ENCODE measurements at regions not wholly inside any gene's neighbourhood (a gene's known extent, or its start where the extent isn't known, plus 50 kb on each side); places are given as distances from the start of the nearest gene placed in this dataset.

DNA sequence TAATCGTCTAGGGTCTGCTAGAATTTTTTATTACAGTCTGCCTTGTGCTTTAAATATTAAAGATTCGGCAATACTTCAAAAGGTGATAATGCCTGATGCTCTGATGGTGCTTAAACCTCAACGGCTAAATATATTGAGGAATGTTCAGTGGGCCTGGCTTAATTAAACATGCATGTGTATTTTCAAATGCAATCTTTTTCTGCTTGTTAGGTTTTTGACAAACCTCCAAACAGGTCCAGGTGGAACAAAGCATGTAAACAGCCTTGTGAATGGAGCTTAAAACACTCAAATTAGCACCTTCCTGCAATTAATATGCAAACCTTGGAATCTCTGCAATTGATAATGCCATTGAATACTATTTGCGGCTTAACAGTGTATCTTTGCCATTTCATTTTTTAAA is 334.9 kb downstream of the BARHL2 start:
- Histone ChIP-seq H3K79me2 (ENCODE audit: low read length) (no peaks in the 10 kb centered on the region), H3K36me3 (replicated peaks; ENCODE audit: low read depth, low read length) (no peaks in the 10 kb centered on the region), H3K9ac (ENCODE audit: low read length) (no peak overlapping the region), H3K4me3 (ENCODE audit: low read length) (no peak overlapping the region), H3K27me3 (ENCODE audit: low read depth, low read length) (no peaks in the 10 kb centered on the region), H3K4me1 (ENCODE audit: low read length) (no peaks in the 10 kb centered on the region), H3K9me3 (ENCODE audit: insufficient read depth, low read length) (no peaks in the 10 kb centered on the region), H2AFZ (ENCODE audit: low read depth, low read length) (no peak overlapping the region), H3K4me2 (ENCODE audit: low read length) (no peak overlapping the region), H4K20me1 (ENCODE audit: insufficient read depth, low read length) (no peaks in the 10 kb centered on the region), H3K27ac (ENCODE audit: low read length) (no peak overlapping the region)
- TF ChIP-seq EZH2phosphoT487 (IDR thresholded peaks at IDR 0.05; ENCODE audit: low read depth), result no peak
- TF ChIP-seq, protein P1, sequence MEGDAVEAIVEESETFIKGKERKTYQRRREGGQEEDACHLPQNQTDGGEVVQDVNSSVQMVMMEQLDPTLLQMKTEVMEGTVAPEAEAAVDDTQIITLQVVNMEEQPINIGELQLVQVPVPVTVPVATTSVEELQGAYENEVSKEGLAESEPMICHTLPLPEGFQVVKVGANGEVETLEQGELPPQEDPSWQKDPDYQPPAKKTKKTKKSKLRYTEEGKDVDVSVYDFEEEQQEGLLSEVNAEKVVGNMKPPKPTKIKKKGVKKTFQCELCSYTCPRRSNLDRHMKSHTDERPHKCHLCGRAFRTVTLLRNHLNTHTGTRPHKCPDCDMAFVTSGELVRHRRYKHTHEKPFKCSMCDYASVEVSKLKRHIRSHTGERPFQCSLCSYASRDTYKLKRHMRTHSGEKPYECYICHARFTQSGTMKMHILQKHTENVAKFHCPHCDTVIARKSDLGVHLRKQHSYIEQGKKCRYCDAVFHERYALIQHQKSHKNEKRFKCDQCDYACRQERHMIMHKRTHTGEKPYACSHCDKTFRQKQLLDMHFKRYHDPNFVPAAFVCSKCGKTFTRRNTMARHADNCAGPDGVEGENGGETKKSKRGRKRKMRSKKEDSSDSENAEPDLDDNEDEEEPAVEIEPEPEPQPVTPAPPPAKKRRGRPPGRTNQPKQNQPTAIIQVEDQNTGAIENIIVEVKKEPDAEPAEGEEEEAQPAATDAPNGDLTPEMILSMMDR (IDR thresholded peaks at IDR 0.05; ENCODE audit: low read depth, low read length), result no peak

DNA sequence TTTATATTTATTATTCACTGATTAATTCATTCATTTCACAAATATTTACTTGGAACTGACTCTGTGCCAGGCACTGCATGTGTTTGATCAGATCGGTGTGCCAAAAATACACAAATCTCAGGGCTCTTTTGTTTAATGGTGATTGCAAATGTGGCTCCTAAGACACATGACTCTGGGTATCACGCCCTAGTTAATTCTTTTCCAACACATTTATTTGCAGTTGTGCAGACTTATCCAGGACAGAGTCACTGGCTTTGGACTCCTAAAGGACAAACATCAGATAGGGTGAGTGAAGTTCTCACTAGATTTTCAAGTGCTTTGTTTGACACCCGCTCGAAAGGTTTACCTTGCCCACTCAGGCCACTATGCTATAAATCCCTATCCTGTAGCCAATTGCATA is 335.5 kb downstream of the BARHL2 start:
- Histone ChIP-seq H4K20me1 (ENCODE audit: insufficient read depth, low read length) (no peaks in the 10 kb centered on the region), H3K79me2 (ENCODE audit: low read length) (no peaks in the 10 kb centered on the region), H3K4me3 (ENCODE audit: low read length) (no peak overlapping the region), H3K9me3 (ENCODE audit: insufficient read depth, low read length) (no peaks in the 10 kb centered on the region), H3K27ac (ENCODE audit: low read length) (no peak overlapping the region), H3K36me3 (replicated peaks; ENCODE audit: low read depth, low read length) (no peaks in the 10 kb centered on the region), H3K9ac (ENCODE audit: low read length) (no peak overlapping the region), H3K4me1 (ENCODE audit: low read length) (no peaks in the 10 kb centered on the region), H3K27me3 (ENCODE audit: low read depth, low read length) (no peaks in the 10 kb centered on the region), H2AFZ (ENCODE audit: low read depth, low read length) (no peak overlapping the region), H3K4me2 (ENCODE audit: low read length) (no peak overlapping the region)
- TF ChIP-seq, protein P1 (IDR thresholded peaks at IDR 0.05; ENCODE audit: low read depth, low read length), result no peak
- TF ChIP-seq EZH2phosphoT487 (IDR thresholded peaks at IDR 0.05; ENCODE audit: low read depth), result no peak

DNA sequence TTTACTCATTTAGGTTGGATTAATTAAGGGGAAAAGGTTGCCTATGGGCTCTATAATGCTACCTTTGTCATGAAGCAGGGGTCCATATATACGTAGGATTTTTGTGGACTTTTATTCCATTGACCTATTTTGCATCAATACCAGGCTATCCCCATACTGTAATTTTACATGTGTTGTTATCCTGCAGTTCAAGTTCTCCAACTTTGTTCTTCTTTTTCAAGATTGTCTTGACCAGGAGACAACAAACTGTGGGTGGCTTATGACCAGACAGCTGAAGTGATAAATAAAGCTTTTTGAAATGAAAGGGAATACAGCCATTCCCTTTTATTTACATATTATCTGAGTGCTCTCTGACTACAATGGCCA is 345.7 kb downstream of the BARHL2 start:
- H3K27me3 ChIP-seq (ENCODE audit: low read depth, low read length), result no peaks in the 10 kb centered on the region
- H3K4me2 ChIP-seq (ENCODE audit: low read length), result no peak overlapping the region
- no peaks in the 10 kb centered on the region for H3K4me1 ChIP-seq (ENCODE audit: low read length)
- TF ChIP-seq, protein P1 (IDR thresholded peaks at IDR 0.05; ENCODE audit: low read depth, low read length), result no peak
- TF ChIP-seq EZH2phosphoT487 (IDR thresholded peaks at IDR 0.05; ENCODE audit: low read depth), result no peak
- no peaks in the 10 kb centered on the region for H3K9me3 ChIP-seq (ENCODE audit: insufficient read depth, low read length)
- H3K79me2 ChIP-seq (ENCODE audit: low read length), result no peaks in the 10 kb centered on the region
- no peaks in the 10 kb centered on the region for H4K20me1 ChIP-seq (ENCODE audit: insufficient read depth, low read length)
- H2AFZ ChIP-seq (ENCODE audit: low read depth, low read length), result no peak overlapping the region
- no peak overlapping the region for H3K9ac ChIP-seq (ENCODE audit: low read length)
- H3K4me3 ChIP-seq (ENCODE audit: low read length), result no peak overlapping the region
- H3K27ac ChIP-seq (ENCODE audit: low read length), result no peak overlapping the region
- H3K36me3 ChIP-seq (replicated peaks; ENCODE audit: low read depth, low read length), result no peaks in the 10 kb centered on the region

DNA sequence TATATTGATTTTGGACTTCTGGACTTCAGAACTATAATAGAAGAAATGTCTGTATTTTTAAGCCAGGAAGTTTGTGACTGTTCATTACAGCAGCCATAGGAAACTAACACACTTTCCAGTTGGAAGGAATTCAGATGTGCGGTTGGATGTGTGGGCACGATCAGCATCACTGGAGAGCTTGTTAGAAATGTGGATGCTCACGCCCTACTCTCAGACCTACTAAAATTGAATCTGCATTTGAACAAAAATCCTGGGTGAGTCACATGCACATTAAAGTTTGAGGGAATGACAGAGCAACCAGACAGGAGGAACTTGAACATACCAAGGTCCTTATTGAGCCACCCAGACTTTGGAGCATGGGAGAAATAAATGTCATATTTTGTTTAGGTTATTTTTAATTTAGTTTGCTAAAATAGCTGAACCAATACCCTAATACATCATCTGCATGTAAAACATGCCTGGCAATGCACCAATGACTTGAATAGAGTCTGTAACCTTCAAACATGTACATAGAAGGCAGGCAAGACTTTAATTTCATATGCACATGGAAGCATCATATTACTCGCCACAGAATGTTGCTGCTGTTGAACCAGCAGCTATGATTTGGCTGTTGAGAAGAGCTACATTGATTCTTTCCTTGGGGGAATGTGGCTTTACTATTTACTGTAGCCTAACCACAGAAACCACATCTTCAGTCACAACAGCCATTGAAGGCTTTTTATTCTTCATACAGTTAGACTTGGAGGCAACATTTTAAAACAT is 346.2 kb downstream of the BARHL2 start:
- no peaks in the 10 kb centered on the region for H3K27me3 ChIP-seq (ENCODE audit: low read depth, low read length)
- H3K9me3 ChIP-seq (ENCODE audit: insufficient read depth, low read length), result no peaks in the 10 kb centered on the region
- H2AFZ ChIP-seq (ENCODE audit: low read depth, low read length), result no peak overlapping the region
- H3K4me1 ChIP-seq (ENCODE audit: low read length), result no peaks in the 10 kb centered on the region
- no peak overlapping the region for H3K9ac ChIP-seq (ENCODE audit: low read length)
- H3K36me3 ChIP-seq (replicated peaks; ENCODE audit: low read depth, low read length), result no peaks in the 10 kb centered on the region
- no peak overlapping the region for H3K27ac ChIP-seq (ENCODE audit: low read length)
- TF ChIP-seq, protein P1 (IDR thresholded peaks at IDR 0.05; ENCODE audit: low read depth, low read length), result no peak
- no peak for TF ChIP-seq EZH2phosphoT487 (IDR thresholded peaks at IDR 0.05; ENCODE audit: low read depth)
- H4K20me1 ChIP-seq (ENCODE audit: insufficient read depth, low read length), result no peaks in the 10 kb centered on the region
- no peak overlapping the region for H3K4me2 ChIP-seq (ENCODE audit: low read length)
- no peaks in the 10 kb centered on the region for H3K79me2 ChIP-seq (ENCODE audit: low read length)
- no peak overlapping the region for H3K4me3 ChIP-seq (ENCODE audit: low read length)

All from OCI-LY3 (cell line).